DND-41 (cell line): ENCODE measurements at regions not wholly inside any gene's neighbourhood (a gene's known extent, or its start where the extent isn't known, plus 50 kb on each side); places are given as distances from the start of the nearest gene placed in this dataset.

ENCODE experiments used
- EZH2 ChIP-seq: IDR thresholded peaks from 3 replicates; pipeline ENCODE4 v1.6.1; 2012; ENCODE audit warnings: borderline replicate concordance, low read depth, mild to moderate bottlenecking, moderate library complexity, low read length, inconsistent platforms; ENCODE audit not compliant: severe bottlenecking
- TF ChIP-seq, protein P1 (sequence below): IDR thresholded peaks from 2 replicates; pipeline ENCODE4 v1.5.1; 2012; ENCODE audit warnings: borderline replicate concordance, low read length, moderate library complexity, mild to moderate bottlenecking; ENCODE audit not compliant: poor library complexity, severe bottlenecking; ENCODE audit errors: extremely low read depth

GRCh38 chr11:120024046-120024445 lies 113.9 kb downstream of the TRIM29 start:
- TF ChIP-seq, protein P1, sequence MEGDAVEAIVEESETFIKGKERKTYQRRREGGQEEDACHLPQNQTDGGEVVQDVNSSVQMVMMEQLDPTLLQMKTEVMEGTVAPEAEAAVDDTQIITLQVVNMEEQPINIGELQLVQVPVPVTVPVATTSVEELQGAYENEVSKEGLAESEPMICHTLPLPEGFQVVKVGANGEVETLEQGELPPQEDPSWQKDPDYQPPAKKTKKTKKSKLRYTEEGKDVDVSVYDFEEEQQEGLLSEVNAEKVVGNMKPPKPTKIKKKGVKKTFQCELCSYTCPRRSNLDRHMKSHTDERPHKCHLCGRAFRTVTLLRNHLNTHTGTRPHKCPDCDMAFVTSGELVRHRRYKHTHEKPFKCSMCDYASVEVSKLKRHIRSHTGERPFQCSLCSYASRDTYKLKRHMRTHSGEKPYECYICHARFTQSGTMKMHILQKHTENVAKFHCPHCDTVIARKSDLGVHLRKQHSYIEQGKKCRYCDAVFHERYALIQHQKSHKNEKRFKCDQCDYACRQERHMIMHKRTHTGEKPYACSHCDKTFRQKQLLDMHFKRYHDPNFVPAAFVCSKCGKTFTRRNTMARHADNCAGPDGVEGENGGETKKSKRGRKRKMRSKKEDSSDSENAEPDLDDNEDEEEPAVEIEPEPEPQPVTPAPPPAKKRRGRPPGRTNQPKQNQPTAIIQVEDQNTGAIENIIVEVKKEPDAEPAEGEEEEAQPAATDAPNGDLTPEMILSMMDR = no peak
- no peak for TF ChIP-seq EZH2
